ENCODE measurements at regions not wholly inside any gene's neighbourhood (a gene's known extent, or its start where the extent isn't known, plus 50 kb on each side); places are given as distances from the start of the nearest gene placed in this dataset.

DNA sequence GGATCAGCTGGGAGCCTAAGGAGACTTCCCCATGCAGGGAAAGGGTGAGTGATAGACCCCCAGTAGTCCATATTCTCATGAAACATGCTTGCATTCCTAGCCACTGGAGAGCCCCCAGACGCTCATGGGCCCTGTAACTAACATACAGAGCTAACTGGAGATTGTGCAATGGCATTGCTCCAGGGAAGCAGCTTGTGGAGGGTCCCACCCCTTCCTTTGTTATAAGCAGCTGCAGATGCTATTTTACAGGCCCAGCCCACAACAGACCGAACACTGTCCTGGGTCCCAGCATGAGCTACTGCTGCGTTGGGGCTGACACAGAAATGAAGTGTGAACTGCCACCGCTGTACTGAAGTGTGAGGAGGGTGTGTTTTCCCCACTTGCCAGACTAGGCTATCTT lies 1465.7 kb upstream of the DIAPH2 start:
- no peak overlapping the region for H3K27ac ChIP-seq (ENCODE audit: low read length)
- intact Hi-C loops (cut with micrococcal nuclease) = no loop called here
- ATAC-seq = no peak
- WGBS (ENCODE audit: insufficient coverage) = 57% methylated on average over 1 of the region's 4 CpGs
- Mint-ChIP-seq H3K4me3 (no peak overlapping the region), H3K36me3 (no peaks in the 10 kb centered on the region), H3K4me1 (no peaks in the 10 kb centered on the region), H3K27ac (no peak overlapping the region), H3K9me3 (peaks cover 2 to 7% of the 10 kb centered on the region in 2 donors), H3K27me3 (ENCODE audit: low read depth in 2 of 2) (no peaks in the 10 kb centered on the region)
- H3K27me3 ChIP-seq (ENCODE audit: control insufficient read depth, insufficient read depth, low read length) = no peaks in the 10 kb centered on the region
- H3K4me1 ChIP-seq (ENCODE audit: control insufficient read depth, insufficient read depth, low read length) = no peaks in the 10 kb centered on the region
- H3K4me3 ChIP-seq (ENCODE audit: low read length) = no peak overlapping the region
- DNase-seq = no peak
- H3K9me3 ChIP-seq (ENCODE audit: control insufficient read depth, insufficient read depth, low read length) = no peaks in the 10 kb centered on the region
- TF ChIP-seq, protein P1, sequence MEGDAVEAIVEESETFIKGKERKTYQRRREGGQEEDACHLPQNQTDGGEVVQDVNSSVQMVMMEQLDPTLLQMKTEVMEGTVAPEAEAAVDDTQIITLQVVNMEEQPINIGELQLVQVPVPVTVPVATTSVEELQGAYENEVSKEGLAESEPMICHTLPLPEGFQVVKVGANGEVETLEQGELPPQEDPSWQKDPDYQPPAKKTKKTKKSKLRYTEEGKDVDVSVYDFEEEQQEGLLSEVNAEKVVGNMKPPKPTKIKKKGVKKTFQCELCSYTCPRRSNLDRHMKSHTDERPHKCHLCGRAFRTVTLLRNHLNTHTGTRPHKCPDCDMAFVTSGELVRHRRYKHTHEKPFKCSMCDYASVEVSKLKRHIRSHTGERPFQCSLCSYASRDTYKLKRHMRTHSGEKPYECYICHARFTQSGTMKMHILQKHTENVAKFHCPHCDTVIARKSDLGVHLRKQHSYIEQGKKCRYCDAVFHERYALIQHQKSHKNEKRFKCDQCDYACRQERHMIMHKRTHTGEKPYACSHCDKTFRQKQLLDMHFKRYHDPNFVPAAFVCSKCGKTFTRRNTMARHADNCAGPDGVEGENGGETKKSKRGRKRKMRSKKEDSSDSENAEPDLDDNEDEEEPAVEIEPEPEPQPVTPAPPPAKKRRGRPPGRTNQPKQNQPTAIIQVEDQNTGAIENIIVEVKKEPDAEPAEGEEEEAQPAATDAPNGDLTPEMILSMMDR (IDR thresholded peaks at IDR 0.05) = no peak
- no peaks in the 10 kb centered on the region for H3K36me3 ChIP-seq (ENCODE audit: control insufficient read depth, insufficient read depth, low read length)

GRCh38 chrX:95248386-95248785 lies 1436.3 kb upstream of the DIAPH2 start:
- H3K36me3 Mint-ChIP-seq = no peaks in the 10 kb centered on the region
- Histone ChIP-seq H3K27ac (ENCODE audit: low read length) (no peak overlapping the region), H3K27me3 (ENCODE audit: control insufficient read depth, insufficient read depth, low read length) (no peaks in the 10 kb centered on the region), H3K36me3 (ENCODE audit: control insufficient read depth, insufficient read depth, low read length) (no peaks in the 10 kb centered on the region), H3K9me3 (ENCODE audit: control insufficient read depth, insufficient read depth, low read length) (no peaks in the 10 kb centered on the region), H3K4me1 (ENCODE audit: control insufficient read depth, insufficient read depth, low read length) (no peaks in the 10 kb centered on the region), H3K4me3 (ENCODE audit: low read length) (no peak overlapping the region)
- H3K9me3 Mint-ChIP-seq = peaks cover 3 to 8% of the 10 kb centered on the region in 2 donors
- H3K4me3 Mint-ChIP-seq = no peak overlapping the region
- H3K27ac Mint-ChIP-seq = no peak overlapping the region
- TF ChIP-seq, protein P1 (IDR thresholded peaks at IDR 0.05) = no peak
- no peak for DNase-seq
- no peak for ATAC-seq
- no peaks in the 10 kb centered on the region for H3K27me3 Mint-ChIP-seq (ENCODE audit: low read depth in 2 of 2)
- 83% methylated on average over 1 of the region's 2 CpGs for WGBS (ENCODE audit: insufficient coverage)
- intact Hi-C loops (cut with micrococcal nuclease) = no loop called here
- H3K4me1 Mint-ChIP-seq = no peaks in the 10 kb centered on the region

- peaks cover 2% of the 10 kb centered on the region for H3K36me3 Mint-ChIP-seq
- no peak overlapping the region for H3K27ac Mint-ChIP-seq
- Histone ChIP-seq H3K27me3 (ENCODE audit: control insufficient read depth, insufficient read depth, low read length) (no peaks in the 10 kb centered on the region), H3K4me3 (ENCODE audit: low read length) (no peak overlapping the region), H3K4me1 (ENCODE audit: control insufficient read depth, insufficient read depth, low read length) (no peaks in the 10 kb centered on the region), H3K36me3 (ENCODE audit: control insufficient read depth, insufficient read depth, low read length) (no peaks in the 10 kb centered on the region), H3K27ac (ENCODE audit: low read length) (no peak overlapping the region), H3K9me3 (ENCODE audit: control insufficient read depth, insufficient read depth, low read length) (no peaks in the 10 kb centered on the region)
- TF ChIP-seq, protein P1 (IDR thresholded peaks at IDR 0.05) = no peak
- no peaks in the 10 kb centered on the region for H3K4me1 Mint-ChIP-seq
- no peaks in the 10 kb centered on the region for H3K27me3 Mint-ChIP-seq (ENCODE audit: low read depth in 2 of 2)
- H3K4me3 Mint-ChIP-seq = no peak overlapping the region
- WGBS (ENCODE audit: insufficient coverage) = no CpG with 5 or more reads among the region's 3 CpGs
- peaks cover 3 to 6% of the 10 kb centered on the region in 2 donors for H3K9me3 Mint-ChIP-seq
- intact Hi-C loops (cut with micrococcal nuclease) = no loop called here
- DNase-seq (no peak), ATAC-seq (no peak)
These were observed 1394.2 kb upstream of the DIAPH2 start for GRCh38 chrX:95290455-95290854.

DNA sequence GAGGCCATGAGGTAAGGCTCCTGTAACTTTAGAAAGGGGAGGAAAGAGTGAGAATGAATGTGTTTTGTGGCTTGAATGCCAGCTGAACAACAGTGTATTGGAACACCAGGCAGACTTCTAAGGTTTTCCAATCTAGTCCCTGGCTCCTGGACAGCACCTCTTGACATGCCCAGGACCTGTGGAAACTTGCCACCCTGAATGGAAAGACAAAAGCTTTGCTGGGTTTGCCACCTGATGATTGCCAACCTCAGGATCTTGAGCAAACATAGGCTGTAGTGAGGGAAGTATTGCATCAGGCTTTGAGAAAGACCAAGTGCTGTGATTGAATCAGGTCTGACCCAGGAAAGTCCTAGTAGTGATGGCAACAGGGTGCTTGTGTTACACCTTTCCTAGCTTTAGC lies 1393.1 kb upstream of the DIAPH2 start:
- intact Hi-C loops (cut with micrococcal nuclease) = no loop called here
- Histone ChIP-seq H3K4me1 (ENCODE audit: control insufficient read depth, insufficient read depth, low read length) (no peaks in the 10 kb centered on the region), H3K27ac (ENCODE audit: low read length) (no peak overlapping the region), H3K27me3 (ENCODE audit: control insufficient read depth, insufficient read depth, low read length) (no peaks in the 10 kb centered on the region), H3K4me3 (ENCODE audit: low read length) (no peak overlapping the region), H3K36me3 (ENCODE audit: control insufficient read depth, insufficient read depth, low read length) (no peaks in the 10 kb centered on the region), H3K9me3 (ENCODE audit: control insufficient read depth, insufficient read depth, low read length) (no peaks in the 10 kb centered on the region)
- Mint-ChIP-seq H3K9me3 (peaks cover 3 to 9% of the 10 kb centered on the region in 2 donors), H3K27ac (no peak overlapping the region), H3K4me3 (no peak overlapping the region), H3K4me1 (no peaks in the 10 kb centered on the region), H3K36me3 (peaks cover 10% of the 10 kb centered on the region), H3K27me3 (ENCODE audit: low read depth in 2 of 2) (no peaks in the 10 kb centered on the region)
- TF ChIP-seq, protein P1 (IDR thresholded peaks at IDR 0.05) = no peak
- ATAC-seq (no peak), DNase-seq (no peak)
